Neuronal stem cell (in vitro differentiated cells): ENCODE measurements at regions not wholly inside any gene's neighbourhood (a gene's known extent, or its start where the extent isn't known, plus 50 kb on each side); places are given as distances from the start of the nearest gene placed in this dataset.

Experiments used
- DNase-seq: peaks from one replicate; pipeline ENCODE4 v3.0.0-alpha.2; 2013; ENCODE audit warnings: low spot score
- H2AFZ ChIP-seq: one replicate; pipeline ENCODE4 v1.6.1; 2013; ENCODE audit warnings: mild to moderate bottlenecking, low read length, inconsistent platforms
- H2AK5ac ChIP-seq: 2 replicates; pipeline ENCODE4 v1.6.1; 2013; ENCODE audit warnings: low read depth, mild to moderate bottlenecking, inconsistent platforms, low read length, moderate library complexity, mixed read lengths
- H2BK120ac ChIP-seq: 2 replicates; pipeline ENCODE4 v1.6.1; 2013; ENCODE audit warnings: low read depth, mild to moderate bottlenecking, inconsistent platforms, low read length, moderate library complexity, mixed read lengths
- H2BK12ac ChIP-seq: one replicate; pipeline ENCODE4 v1.6.1; 2013; ENCODE audit warnings: low read length, inconsistent platforms
- H2BK15ac ChIP-seq: 2 replicates; pipeline ENCODE4 v1.6.1; 2013; ENCODE audit warnings: mild to moderate bottlenecking, low read length, inconsistent platforms, mixed read lengths
- H2BK5ac ChIP-seq: one replicate; pipeline ENCODE4 v1.6.1; 2013; ENCODE audit warnings: inconsistent platforms, mild to moderate bottlenecking, low read length, moderate library complexity
- H3K14ac ChIP-seq: one replicate; pipeline ENCODE4 v1.6.1; 2013; ENCODE audit warnings: low read length, inconsistent platforms
- H3K18ac ChIP-seq: 2 replicates; pipeline ENCODE4 v1.6.1; 2013; ENCODE audit warnings: low read length, inconsistent platforms
- H3K23ac ChIP-seq: 2 replicates; pipeline ENCODE4 v1.6.1; 2013; ENCODE audit warnings: low read depth, mild to moderate bottlenecking, mixed read lengths, low read length, inconsistent platforms; ENCODE audit not compliant: poor library complexity
- H3K27ac ChIP-seq: replicated peaks from 3 replicates; pipeline ENCODE4 v1.5.1; 2013; ENCODE audit warnings: low read length, inconsistent platforms
- H3K27me3 ChIP-seq, 3 experiments: 2 replicates each; pipeline ENCODE4 v1.6.1; 2013; ENCODE audit warnings: low read length in 3 of 3, mild to moderate bottlenecking in 2 of 3, inconsistent platforms in 1 of 3, low read depth in 1 of 3, mixed read lengths in 1 of 3, moderate library complexity in 1 of 3; ENCODE audit not compliant: control insufficient read depth in 3 of 3, insufficient read depth in 3 of 3
- H3K36me3 ChIP-seq, 2 donors: replicated peaks in 1 of 2; 2 replicates each; pipeline ENCODE4 v1.6.1; 2013; ENCODE audit warnings: low read length in 2 of 2; ENCODE audit not compliant: control insufficient read depth in 2 of 2, insufficient read depth in 2 of 2
- H3K4ac ChIP-seq: 2 replicates; pipeline ENCODE4 v1.6.1; 2013; ENCODE audit warnings: inconsistent platforms, mild to moderate bottlenecking, low read length, moderate library complexity
- H3K4me1 ChIP-seq, 2 donors: 1 replicate in 1 of 2; 2 replicates in 1 of 2; pipeline ENCODE4 v1.6.1; 2013; ENCODE audit warnings: low read length in 2 of 2, low read depth in 1 of 2; ENCODE audit not compliant: control insufficient read depth in 2 of 2, insufficient read depth in 1 of 2
- H3K4me2 ChIP-seq: one replicate; pipeline ENCODE4 v1.6.1; 2013; ENCODE audit warnings: mild to moderate bottlenecking, low read length, inconsistent platforms; ENCODE audit not compliant: insufficient read depth, poor library complexity, severe bottlenecking
- H3K4me3 ChIP-seq, 2 donors: 2 replicates each; pipeline ENCODE4 v1.5.1; 2013; ENCODE audit warnings: low read length in 2 of 2, mild to moderate bottlenecking in 2 of 2, inconsistent platforms in 1 of 2, moderate library complexity in 1 of 2
- H3K79me1 ChIP-seq: one replicate; pipeline ENCODE4 v1.6.1; 2013; ENCODE audit warnings: low read depth, mild to moderate bottlenecking, inconsistent platforms, low read length, moderate library complexity
- H3K9ac ChIP-seq: one replicate; pipeline ENCODE4 v1.6.1; 2013; ENCODE audit warnings: mild to moderate bottlenecking, low read depth, low read length, inconsistent platforms; ENCODE audit not compliant: poor library complexity
- H3K9me3 ChIP-seq, 2 donors: replicated peaks in 1 of 2; 2 replicates each; pipeline versions ENCODE3 to v1.6.1; 2013; ENCODE audit warnings: low read length in 2 of 2, mild to moderate bottlenecking in 2 of 2, inconsistent platforms in 1 of 2, low read depth in 1 of 2, mixed read lengths in 1 of 2, moderate library complexity in 1 of 2; ENCODE audit not compliant: control insufficient read depth in 2 of 2, insufficient read depth in 1 of 2
- H4K8ac ChIP-seq: one replicate; pipeline ENCODE4 v1.6.1; 2013; ENCODE audit warnings: low read depth, mild to moderate bottlenecking, inconsistent platforms, low read length, moderate library complexity
- H4K91ac ChIP-seq: one replicate; pipeline ENCODE4 v1.6.1; 2013; ENCODE audit warnings: low read length, low read depth, mild to moderate bottlenecking, inconsistent platforms; ENCODE audit not compliant: poor library complexity
- WGBS, 2 donors: extraction: QIAGEN DNeasy Blood & Tissue Kit; methylation state at CpG; one replicate each; pipeline ENCODE4 v1.1.7; 2013; ENCODE audit warnings: missing lambda C conversion rate in 2 of 2, mixed read lengths in 1 of 2; ENCODE audit not compliant: insufficient read length in 2 of 2, insufficient replicate concordance in 1 of 2; ENCODE audit errors: extremely low coverage in 2 of 2; 5-methylcytosine and 5-hydroxymethylcytosine counted together

GRCh38 chr11:76732643-76733042, 50.5 kb upstream of the TSKU start:
- Histone ChIP-seq H3K9me3 (no peaks in the 10 kb centered on the region), H4K91ac (no peak overlapping the region), H3K4me2 (no peak overlapping the region), H2BK12ac (no peak overlapping the region), H3K36me3 (no peaks in the 10 kb centered on the region), H3K27me3 (peaks cover 0 to 22% (median 0%) of the 10 kb centered on the region in 3 experiments), H2AK5ac (no peak overlapping the region), H3K23ac (no peak overlapping the region), H3K18ac (no peak overlapping the region), H2AFZ (no peak overlapping the region), H3K4me3 (no peak overlapping the region), H2BK5ac (no peak overlapping the region), H3K4me1 (peaks cover 2 to 9% of the 10 kb centered on the region in 2 donors), H2BK120ac (no peak overlapping the region), H3K27ac (no peak overlapping the region), H3K79me1 (no peaks in the 10 kb centered on the region), H2BK15ac (no peak overlapping the region), H4K8ac (no peak overlapping the region), H3K9ac (no peak overlapping the region), H3K14ac (no peak overlapping the region), H3K4ac (no peak overlapping the region)
- WGBS, 2 donors = no CpG with 5 or more reads among the region's 2 CpGs
- no peak for DNase-seq
